ENCODE measurements at regions not wholly inside any gene's neighbourhood (a gene's known extent, or its start where the extent isn't known, plus 50 kb on each side); places are given as distances from the start of the nearest gene placed in this dataset.
A peak's percentile ranks its signal among the peaks of the same experiment; 100 is the strongest.

- Mint-ChIP-seq H3K27ac (no peak overlapping the region), H3K4me1 (no peaks in the 10 kb centered on the region), H3K4me3 (no peak overlapping the region), H3K9me3 (no peaks in the 10 kb centered on the region), H3K36me3 (no peaks in the 10 kb centered on the region), H3K27me3 (no peaks in the 10 kb centered on the region)
- no peak for ATAC-seq
These were observed 84.5 kb upstream of the NMNAT3 start for GRCh38 chr3:139762302-139762701.

- Mint-ChIP-seq H3K9me3 (no peaks in the 10 kb centered on the region), H3K36me3 (no peaks in the 10 kb centered on the region)
These were observed 81.7 kb upstream of the NMNAT3 start for GRCh38 chr3:139759470-139759869.

GRCh38 chr3:139758654-139759291 lies 81.0 kb upstream of the NMNAT3 start:
- Mint-ChIP-seq H3K27ac (no peak overlapping the region), H3K4me3 (no peak overlapping the region), H3K27me3 (no peaks in the 10 kb centered on the region), H3K9me3 (no peaks in the 10 kb centered on the region), H3K36me3 (no peaks in the 10 kb centered on the region), H3K4me1 (no peaks in the 10 kb centered on the region)
- no peak for ATAC-seq

More at GRCh38 chr3:139759470-139759869, 81.7 kb upstream of the NMNAT3 start:
- Mint-ChIP-seq H3K27ac (no peak overlapping the region), H3K27me3 (no peaks in the 10 kb centered on the region), H3K4me1 (no peaks in the 10 kb centered on the region), H3K4me3 (no peak overlapping the region)
- no peak for ATAC-seq

- no peak overlapping the region for H3K27ac Mint-ChIP-seq
- H3K36me3 Mint-ChIP-seq: no peaks in the 10 kb centered on the region
- no peaks in the 10 kb centered on the region for H3K4me1 Mint-ChIP-seq
- H3K9me3 Mint-ChIP-seq: no peaks in the 10 kb centered on the region
- no peak for ATAC-seq
- H3K27me3 Mint-ChIP-seq: no peaks in the 10 kb centered on the region
- H3K4me3 Mint-ChIP-seq: no peak overlapping the region
These were observed 79.8 kb upstream of the NMNAT3 start for GRCh38 chr3:139757448-139758030.

GRCh38 chr3:139756529-139757103 lies 78.8 kb upstream of the NMNAT3 start:
- H3K27me3 Mint-ChIP-seq: no peaks in the 10 kb centered on the region

GRCh38 chr3:139755551-139755950 lies 77.8 kb upstream of the NMNAT3 start:
- Mint-ChIP-seq H3K9me3 (peaks cover 4% of the 10 kb centered on the region), H3K4me3 (no peak overlapping the region), H3K4me1 (no peaks in the 10 kb centered on the region), H3K36me3 (no peaks in the 10 kb centered on the region), H3K27ac (no peak overlapping the region), H3K27me3 (no peaks in the 10 kb centered on the region)
- ATAC-seq: no peak

More at GRCh38 chr3:139756529-139757103, 78.8 kb upstream of the NMNAT3 start:
- Mint-ChIP-seq H3K9me3 (no peaks in the 10 kb centered on the region), H3K36me3 (no peaks in the 10 kb centered on the region), H3K4me3 (no peak overlapping the region), H3K27ac (no peak overlapping the region), H3K4me1 (no peaks in the 10 kb centered on the region)
- no peak for ATAC-seq

GRCh38 chr3:139751789-139752188 lies 74.0 kb upstream of the NMNAT3 start:
- ATAC-seq: no peak
- Mint-ChIP-seq H3K36me3 (no peaks in the 10 kb centered on the region), H3K4me1 (no peaks in the 10 kb centered on the region), H3K27me3 (no peaks in the 10 kb centered on the region), H3K27ac (no peak overlapping the region), H3K9me3 (peaks cover 21% of the 10 kb centered on the region), H3K4me3 (no peak overlapping the region)

GRCh38 chr3:139746481-139746880 lies 68.7 kb upstream of the NMNAT3 start:
- Mint-ChIP-seq H3K27ac (no peak overlapping the region), H3K4me1 (no peaks in the 10 kb centered on the region), H3K9me3 (peaks cover 23% of the 10 kb centered on the region), H3K4me3 (no peak overlapping the region), H3K27me3 (no peaks in the 10 kb centered on the region), H3K36me3 (no peaks in the 10 kb centered on the region)
- ATAC-seq: no peak

GRCh38 chr3:139745831-139746230 lies 68.1 kb upstream of the NMNAT3 start:
- peaks cover 19% of the 10 kb centered on the region for H3K9me3 Mint-ChIP-seq
- ATAC-seq: no peak
- no peaks in the 10 kb centered on the region for H3K27me3 Mint-ChIP-seq
- no peaks in the 10 kb centered on the region for H3K4me1 Mint-ChIP-seq
- no peak overlapping the region for H3K4me3 Mint-ChIP-seq
- H3K36me3 Mint-ChIP-seq: no peaks in the 10 kb centered on the region
- no peak overlapping the region for H3K27ac Mint-ChIP-seq

GRCh38 chr3:139738697-139739096 lies 60.9 kb upstream of the NMNAT3 start:
- Mint-ChIP-seq H3K9me3 (no peaks in the 10 kb centered on the region), H3K27ac (no peak overlapping the region), H3K4me1 (no peaks in the 10 kb centered on the region), H3K4me3 (no peak overlapping the region), H3K27me3 (no peaks in the 10 kb centered on the region), H3K36me3 (no peaks in the 10 kb centered on the region)
- no peak for ATAC-seq

GRCh38 chr3:139737682-139738361 lies 60.0 kb upstream of the NMNAT3 start:
- Mint-ChIP-seq H3K4me3 (no peak overlapping the region), H3K27me3 (no peaks in the 10 kb centered on the region), H3K9me3 (no peaks in the 10 kb centered on the region), H3K4me1 (no peaks in the 10 kb centered on the region), H3K27ac (no peak overlapping the region), H3K36me3 (no peaks in the 10 kb centered on the region)
- peak; percentile 10 for ATAC-seq

- Mint-ChIP-seq H3K4me1 (no peaks in the 10 kb centered on the region), H3K9me3 (no peaks in the 10 kb centered on the region), H3K27ac (no peak overlapping the region), H3K36me3 (no peaks in the 10 kb centered on the region), H3K27me3 (no peaks in the 10 kb centered on the region), H3K4me3 (no peak overlapping the region)
- ATAC-seq: no peak
These were observed 57.4 kb upstream of the NMNAT3 start for GRCh38 chr3:139735191-139735590.

- no peak overlapping the region for H3K4me3 Mint-ChIP-seq
- no peaks in the 10 kb centered on the region for H3K4me1 Mint-ChIP-seq
- ATAC-seq: no peak
- H3K9me3 Mint-ChIP-seq: no peaks in the 10 kb centered on the region
- H3K27me3 Mint-ChIP-seq: no peaks in the 10 kb centered on the region
- H3K36me3 Mint-ChIP-seq: no peaks in the 10 kb centered on the region
- H3K27ac Mint-ChIP-seq: no peak overlapping the region
These were observed 55.0 kb upstream of the NMNAT3 start for GRCh38 chr3:139732729-139733128.

- Mint-ChIP-seq H3K9me3 (no peaks in the 10 kb centered on the region), H3K27me3 (no peaks in the 10 kb centered on the region), H3K4me1 (no peaks in the 10 kb centered on the region), H3K4me3 (no peak overlapping the region), H3K27ac (no peak overlapping the region), H3K36me3 (no peaks in the 10 kb centered on the region)
- no peak for ATAC-seq
These were observed 51.5 kb upstream of the NMNAT3 start for GRCh38 chr3:139729300-139729699.

GRCh38 chr3:139728414-139728813 lies 50.6 kb upstream of the NMNAT3 start:
- H3K27ac Mint-ChIP-seq: no peak overlapping the region
- H3K4me1 Mint-ChIP-seq: no peaks in the 10 kb centered on the region

More at GRCh38 chr3:139728414-139728813, 50.6 kb upstream of the NMNAT3 start:
- H3K9me3 Mint-ChIP-seq: no peaks in the 10 kb centered on the region
- no peak for ATAC-seq
- no peak overlapping the region for H3K4me3 Mint-ChIP-seq
- no peaks in the 10 kb centered on the region for H3K27me3 Mint-ChIP-seq
- H3K36me3 Mint-ChIP-seq: no peaks in the 10 kb centered on the region
